HG02970 (cell line): ENCODE measurements at regions not wholly inside any gene's neighbourhood (a gene's known extent, or its start where the extent isn't known, plus 50 kb on each side); places are given as distances from the start of the nearest gene placed in this dataset.
"Not testable (repeated sequence)": the region's sequence is repeated elsewhere in the genome, so short reads cannot be mapped to it uniquely, and the experiment has no call there.

Source experiments
- ATAC-seq: cut with Tn5 transposase; IDR thresholded peaks from one replicate; pipeline ENCODE4 v1.9.1; 2021; ENCODE audit warnings: mild to moderate bottlenecking, moderate library complexity, moderate number of reproducible peaks; ENCODE audit not compliant: unreplicated experiment, low FRiP score

DNA sequence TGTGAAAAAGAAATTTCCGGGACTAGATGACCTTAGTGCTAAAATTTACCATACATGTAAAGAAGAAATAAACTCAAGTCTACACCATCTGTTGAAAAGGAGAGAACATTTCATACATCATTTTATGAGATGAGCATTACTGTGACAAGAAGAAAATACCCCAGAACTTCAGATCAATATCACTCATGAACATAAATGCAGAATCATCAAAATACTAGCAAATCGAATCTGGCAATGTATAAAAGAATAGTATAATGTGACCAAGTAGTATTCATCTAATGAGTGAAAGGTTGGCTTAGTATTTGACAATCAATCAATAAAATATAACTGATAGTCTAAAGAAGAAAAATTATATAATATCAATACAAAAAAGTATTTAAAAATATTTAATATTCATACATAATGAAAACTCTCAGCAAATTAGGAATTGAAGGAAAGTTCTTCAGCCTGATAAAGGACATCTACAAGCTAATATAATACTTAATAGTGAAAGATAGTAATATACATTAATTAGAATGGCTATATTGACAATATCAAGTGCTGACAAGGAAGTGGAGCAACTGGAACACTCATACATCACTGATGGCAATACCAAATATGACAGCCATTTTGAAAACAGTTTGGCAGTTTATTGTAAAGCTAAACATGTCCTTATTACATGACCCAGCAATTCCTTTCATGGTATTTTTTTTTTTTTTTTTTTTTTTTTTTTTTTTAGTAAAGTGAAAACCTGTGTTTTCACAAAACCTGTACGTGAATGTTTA, 231.4 kb upstream of the ZEB2 start:
- ATAC-seq, result no peak

DNA sequence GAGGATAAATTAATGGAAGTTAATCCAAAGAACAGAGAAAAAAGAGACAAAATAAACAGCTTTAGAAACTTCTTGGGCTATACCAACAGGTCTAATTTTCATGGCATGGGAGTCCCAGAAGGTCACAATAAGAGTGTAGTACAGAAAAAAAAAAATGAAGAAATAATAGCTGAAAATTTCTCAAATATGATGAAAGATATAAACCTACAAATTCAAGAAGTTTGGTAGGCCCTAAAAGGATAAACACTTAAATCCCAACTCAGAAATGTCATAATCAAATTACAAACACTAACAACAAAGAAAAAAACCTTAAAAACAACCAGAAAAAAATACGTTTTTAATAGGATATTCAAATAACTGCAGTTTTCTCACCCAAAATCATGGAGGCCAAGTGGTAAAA, 229.3 kb upstream of the ZEB2 start:
- no peak for ATAC-seq

DNA sequence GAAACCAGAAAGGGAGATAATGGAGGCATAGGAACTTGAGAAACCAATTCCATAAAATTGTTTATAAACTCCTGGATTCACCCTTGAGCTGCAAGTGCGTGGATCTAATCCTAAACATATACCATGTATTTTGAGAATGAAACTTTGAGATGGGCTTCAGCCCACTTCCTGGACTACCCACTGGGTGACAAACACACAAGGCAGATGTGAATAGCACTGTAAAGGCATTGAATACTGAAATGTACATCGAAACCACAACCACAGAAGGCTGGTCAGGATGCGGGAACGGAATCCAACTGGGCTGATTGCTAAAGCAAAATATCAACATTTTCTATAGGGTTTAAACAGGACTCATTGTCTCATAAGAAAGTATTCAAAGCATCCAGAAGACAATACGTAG, 228.5 kb upstream of the ZEB2 start:
- no peak for ATAC-seq

DNA sequence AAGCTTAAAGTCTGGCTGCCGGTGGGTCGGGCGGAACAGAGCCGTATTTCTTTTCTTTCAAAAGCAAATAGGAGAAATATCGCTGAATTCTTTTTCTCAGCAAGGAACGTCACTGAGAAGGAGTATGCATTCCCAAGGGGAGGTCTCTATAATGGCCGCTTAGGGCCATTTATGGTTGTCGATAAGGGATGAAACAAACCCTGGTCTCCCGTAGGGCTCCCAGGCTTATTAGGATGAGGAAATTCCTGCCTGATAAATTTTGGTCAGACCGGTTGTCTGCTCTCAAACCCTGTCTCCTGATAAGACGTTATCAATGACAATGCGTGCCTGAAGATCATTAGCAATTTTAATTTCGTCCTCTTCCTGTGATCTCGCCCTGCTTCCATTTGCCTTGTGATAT, 227.7 kb upstream of the ZEB2 start:
- no peak for ATAC-seq

DNA sequence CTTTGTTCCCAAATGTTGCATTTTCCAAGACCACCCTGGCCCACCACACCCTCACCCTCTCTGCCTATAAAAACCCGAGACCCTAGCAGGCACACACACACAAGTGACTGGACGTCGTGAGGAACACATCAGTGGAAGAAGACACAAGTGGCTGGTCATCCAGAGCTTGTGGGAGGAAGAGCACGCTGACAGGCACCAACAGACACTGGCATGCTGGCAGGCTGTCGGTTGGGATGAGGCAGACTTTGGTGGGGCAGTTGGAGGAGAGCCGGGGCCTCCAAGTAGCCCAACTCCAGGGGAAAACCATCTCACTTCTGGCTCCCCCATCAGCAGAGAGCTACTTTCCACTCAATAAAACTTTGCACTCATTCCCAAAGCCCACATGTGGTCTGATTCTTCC, 225.5 kb upstream of the ZEB2 start:
- no peak for ATAC-seq

DNA sequence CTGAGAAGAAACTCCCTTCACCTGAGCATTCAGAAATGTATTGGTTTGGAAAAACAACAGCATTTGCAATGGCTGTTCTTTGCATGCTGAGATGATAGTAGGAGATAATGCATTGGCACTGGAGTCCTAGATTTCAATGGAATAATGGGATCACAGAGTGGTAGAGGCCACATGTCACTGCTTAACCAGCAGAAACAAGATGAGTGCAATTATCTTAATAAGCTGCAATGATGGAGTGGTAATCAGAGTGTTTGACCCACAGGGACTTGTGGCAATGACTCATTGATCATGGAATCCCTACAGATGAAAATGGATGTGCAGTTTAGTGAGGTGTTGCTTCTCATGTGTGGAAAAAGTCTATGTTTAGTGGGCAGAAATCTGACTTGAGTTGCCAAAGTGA, 218.8 kb upstream of the ZEB2 start:
- ATAC-seq, result no peak

DNA sequence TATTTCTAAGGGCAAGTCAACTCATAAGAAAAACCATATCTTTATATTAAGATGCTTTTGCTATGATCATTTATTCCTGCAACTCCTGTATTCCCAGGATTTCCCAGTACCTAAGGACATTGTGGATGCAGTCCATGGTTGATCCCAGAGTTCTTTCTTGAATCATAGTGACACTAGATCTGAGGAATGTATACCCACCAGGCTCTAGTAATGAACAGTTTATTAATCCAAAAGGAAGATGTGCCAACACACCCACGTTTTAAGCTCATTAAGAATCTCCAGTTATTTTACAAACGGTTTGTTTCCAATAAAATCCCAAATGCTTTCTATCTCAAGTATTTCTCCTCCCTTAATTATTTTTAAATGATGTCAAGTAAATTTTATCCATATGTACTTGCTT, 210.8 kb upstream of the ZEB2 start:
- no peak for ATAC-seq

DNA sequence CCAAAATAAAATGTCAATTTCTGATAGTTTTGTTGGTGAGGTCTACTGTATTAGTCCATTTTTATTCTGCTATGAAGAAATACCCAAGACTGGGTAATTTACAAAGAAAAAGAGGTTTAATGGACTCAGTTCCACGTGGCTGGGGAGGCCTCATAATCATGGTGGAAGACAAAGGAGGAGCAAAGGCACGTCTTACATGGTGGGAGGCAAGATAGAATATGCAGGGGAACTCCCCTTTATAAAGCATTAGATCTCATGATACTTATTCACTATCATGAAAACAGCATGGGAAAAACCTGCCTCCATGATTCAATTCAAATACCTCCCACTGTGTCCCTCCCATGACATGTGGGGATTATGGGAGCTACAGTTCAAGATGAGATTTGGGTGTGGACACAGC, 204.5 kb upstream of the ZEB2 start:
- ATAC-seq, result not testable (repeated sequence)

DNA sequence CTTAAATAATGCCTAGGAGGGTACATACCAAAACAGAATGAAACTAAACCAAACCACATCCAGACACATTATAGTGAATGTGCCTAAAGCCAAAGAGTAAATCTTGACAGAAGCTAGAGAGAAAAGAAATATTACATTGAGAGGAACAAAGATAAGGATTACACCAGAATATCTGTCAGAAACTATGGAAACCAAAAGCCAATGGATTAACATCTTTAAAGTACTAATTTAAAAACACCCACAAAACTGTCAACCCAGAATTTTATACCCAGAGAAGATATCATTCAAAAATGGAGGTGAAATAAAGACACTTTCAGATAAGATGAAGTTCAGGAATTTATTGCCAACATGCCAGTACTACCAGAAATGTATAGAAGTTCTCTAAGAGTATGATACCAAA, 198.5 kb upstream of the ZEB2 start:
- ATAC-seq, result no peak

DNA sequence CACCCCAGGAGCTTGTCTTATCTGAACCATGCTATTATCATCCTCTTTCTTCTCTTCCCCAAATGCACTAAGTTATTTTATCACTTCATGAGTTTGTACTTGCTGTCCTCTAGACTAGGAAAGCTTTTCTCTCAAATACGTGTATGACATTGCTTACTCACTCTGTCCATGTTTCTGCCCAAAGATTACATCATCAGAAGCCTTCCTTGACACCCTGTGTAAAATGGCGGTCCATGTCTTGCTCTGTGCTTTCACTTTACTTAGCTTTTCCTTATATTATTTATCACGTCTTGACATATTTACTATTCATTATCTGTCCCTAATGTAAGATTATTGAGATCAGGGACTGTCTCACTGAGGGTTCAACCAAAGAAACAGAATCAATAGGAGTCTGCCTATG, 196.1 kb upstream of the ZEB2 start:
- ATAC-seq, result no peak

DNA sequence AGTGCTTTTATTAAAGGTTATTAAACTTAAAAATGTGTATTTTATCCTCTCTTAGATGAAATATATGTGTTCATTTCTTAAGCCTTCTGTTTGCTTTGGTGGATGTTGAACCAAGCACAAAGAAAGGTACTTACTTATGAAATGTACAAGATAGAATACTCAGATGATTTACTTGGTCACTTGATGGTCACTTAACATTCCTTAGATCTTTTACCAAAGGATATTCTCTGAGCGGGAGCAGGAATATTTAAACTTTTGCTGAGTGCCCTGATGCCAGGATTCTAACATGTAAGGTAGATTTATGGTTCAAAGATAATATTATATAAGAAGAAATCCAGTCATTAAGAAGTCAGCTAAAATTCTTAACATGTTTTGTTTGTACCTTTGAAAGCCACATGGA, 193.5 kb upstream of the ZEB2 start:
- no peak for ATAC-seq

DNA sequence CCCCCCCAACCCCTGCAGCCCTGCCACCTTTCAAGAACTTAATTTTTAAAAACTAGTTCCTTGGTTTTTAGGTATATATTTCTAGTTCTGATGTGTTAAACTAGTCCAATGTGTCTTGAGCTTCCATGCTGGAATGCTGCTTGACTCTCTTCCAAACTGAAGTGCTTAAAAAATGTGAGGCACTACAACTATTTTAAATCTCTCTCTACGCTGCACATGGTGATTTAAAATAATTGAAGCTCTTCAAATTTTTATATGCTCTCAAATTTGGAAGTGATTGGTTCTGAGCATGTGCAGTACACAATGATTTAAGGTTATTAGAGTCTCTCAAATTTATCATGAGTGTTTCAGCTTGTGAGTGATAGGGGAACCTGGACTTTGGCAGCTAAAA, 192.6 kb upstream of the ZEB2 start:
- no peak for ATAC-seq

DNA sequence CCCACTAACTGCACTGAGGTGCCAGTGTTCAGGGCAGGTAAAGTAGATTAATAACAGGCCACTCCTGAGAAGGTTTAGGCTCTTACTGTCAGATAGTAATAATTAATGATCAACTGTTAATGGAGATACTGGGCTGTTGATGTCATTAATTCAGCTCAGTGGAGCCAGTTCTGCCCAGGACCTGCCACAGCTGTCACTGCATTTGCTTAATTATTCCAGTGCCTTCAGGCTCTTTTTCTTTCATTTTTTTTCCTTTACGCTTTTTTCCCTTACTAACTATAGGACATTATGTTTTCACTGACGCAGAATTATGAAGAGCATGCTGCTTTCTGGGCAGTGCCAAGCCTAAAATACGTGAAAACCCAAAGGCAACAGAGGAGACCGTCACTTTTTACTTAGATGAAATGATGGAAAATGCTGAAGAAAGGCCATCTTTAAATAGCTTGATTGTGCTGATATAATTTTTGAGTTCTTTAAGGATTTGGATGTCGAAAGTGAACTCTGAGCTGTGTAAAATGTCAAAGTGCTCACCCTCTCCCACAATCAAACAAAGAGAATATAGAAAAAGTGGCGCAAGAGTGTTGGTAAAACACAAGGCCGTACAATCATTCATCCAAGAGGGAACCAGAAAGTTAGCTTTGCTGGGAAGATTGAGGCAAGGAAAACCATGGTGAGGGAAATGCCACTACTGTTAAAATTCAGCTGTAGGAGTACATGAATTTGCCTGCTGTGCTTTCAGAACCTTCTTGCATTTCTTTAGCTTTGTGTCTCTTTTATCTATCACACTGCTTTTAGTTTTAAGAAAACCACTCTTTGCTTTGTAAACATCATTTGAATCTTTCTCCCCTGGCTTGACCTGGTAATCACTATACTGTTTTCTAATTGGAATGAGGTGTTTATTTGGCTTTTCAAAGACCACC, 192.0 kb upstream of the ZEB2 start:
- ATAC-seq, result no peak

DNA sequence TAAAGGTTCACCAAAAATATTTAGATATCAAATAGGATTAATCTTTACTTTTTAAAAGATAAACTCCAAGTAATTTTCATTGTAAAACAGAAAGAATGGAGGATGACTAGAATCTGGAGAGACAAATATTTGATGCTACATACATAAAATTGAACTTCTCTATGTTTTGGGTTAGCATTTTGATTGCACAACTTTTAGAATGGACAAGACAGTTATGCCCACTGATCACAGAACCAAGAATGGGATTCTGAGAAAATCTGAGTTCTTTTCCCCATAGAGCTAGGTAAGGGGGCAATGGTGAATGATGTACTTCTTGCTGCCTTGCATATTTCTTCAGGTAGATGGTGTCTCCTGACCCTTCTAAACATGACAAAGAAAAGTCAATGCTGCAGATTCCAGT, 191.2 kb upstream of the ZEB2 start:
- no peak for ATAC-seq

DNA sequence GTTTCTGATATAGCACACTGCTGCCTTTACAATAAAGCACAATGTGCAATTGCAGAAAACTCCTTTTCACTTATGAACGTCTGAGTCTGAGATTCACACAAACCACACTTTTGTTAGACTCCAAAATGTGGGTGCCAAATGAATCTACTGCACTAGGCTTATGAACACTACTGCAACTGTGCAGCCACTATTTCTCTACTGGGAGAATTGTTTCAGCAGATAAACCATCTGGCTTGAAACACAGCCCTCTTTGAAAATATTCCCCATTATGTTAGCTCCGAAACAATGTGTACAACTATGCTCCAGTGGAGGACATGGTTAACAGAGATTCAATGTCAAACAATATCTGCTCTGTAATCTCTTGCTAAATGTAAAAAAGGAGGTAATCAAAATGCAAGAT, 188.7 kb upstream of the ZEB2 start:
- no peak for ATAC-seq

DNA sequence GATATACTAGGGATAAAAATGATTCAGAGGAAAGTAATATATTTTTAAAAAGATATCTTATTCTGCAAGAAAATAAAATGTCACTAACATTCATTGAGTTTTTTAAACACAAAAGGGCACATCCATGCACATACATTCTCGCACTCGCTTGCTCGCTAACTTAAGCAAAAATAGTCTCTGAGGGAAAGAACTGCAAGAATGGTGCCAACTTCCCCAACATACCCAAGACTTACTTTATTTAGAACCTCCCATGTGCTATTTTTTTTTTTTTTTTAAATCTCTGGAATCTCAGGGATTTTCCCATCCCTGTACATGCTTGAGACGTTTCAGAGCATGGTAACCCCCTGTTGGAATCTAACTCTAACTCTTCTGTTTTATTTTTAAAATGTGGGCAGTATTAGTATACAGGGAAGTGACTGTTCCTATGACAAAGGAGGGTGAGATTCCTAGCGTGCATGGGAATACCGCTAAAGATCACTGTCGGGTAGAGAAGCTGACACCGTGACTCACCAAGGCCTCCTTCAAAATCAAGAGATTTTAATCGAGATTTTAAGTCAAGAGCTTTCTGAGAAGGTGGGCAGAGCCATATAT, 187.9 kb upstream of the ZEB2 start:
- no peak for ATAC-seq

DNA sequence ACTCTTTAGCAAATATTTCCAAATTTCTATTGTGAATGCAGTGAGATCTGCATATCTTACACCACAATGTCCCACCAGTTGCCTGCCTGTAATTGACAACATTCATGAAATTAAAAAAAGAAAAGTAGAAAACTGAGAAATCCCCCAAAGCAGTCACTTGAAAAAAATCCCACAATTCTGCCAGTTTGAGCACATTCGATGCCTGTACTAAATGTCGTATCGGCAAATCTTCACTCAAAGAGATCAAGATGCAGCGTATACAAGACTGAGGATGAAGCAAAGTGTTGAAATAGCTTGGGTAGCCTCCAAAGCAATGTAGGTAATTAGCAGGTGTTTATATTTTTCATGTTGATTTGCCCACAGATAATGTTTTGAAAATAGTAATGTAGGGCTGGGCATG, 186.7 kb upstream of the ZEB2 start:
- no peak for ATAC-seq

DNA sequence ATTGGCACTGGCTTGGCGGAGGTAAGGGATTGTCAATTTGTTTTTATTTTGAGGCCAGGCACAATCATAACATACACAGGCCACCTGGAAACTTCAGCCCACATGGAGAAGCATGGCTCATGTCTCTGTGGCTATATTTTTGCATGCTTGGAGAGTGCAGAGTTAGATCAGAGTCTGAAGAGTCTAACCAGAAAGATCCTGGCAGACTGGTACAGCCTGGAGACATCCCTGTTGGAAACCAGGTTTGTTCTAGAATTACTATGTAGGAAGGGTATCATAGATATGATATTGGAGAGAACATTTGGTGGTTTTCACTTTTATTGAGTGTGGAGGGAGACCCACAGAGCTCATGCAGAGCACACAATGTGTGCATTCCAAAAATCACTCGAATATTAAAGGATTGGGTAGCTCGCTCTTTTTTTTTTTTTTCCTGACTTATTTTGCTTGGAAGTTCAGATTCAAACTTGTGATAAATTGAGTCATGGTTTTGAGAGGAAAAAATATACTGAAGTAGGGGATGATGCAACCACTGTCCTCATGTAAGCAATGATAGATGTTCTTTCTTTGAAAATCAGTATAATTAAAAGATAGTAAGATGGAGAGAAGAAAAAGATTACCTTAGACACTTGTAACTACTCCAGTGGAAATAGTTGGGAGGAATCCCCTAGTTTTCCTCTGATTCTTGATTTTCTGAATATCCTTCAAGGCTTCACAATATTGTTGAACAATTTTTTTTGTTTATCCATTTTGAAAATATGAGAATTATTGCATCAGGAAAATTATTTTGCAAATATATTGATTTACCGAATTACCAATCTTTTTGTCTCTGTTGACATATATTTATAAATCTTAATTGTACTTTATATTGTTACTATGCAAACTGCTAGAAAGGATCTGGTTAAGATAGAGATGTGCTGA, 185.7 kb upstream of the ZEB2 start:
- no peak for ATAC-seq

DNA sequence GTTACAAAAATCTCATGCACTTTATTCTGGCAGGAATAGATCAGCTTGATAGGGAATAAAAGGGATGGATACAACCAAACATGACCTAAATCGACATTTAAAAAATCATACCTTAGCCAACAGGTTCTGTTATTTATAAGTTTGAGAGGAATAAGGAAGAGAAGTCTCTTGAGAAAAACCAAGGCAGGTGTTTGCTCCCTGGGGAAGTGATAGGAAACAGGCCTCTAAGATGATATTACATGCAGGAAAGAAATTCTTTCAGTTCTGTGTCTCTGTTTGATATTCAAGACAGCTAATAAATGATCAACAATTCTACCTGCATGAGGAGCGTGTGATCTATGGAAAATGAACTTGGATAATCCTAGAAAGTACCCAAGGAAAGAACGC, 184.8 kb upstream of the ZEB2 start:
- ATAC-seq, result no peak

DNA sequence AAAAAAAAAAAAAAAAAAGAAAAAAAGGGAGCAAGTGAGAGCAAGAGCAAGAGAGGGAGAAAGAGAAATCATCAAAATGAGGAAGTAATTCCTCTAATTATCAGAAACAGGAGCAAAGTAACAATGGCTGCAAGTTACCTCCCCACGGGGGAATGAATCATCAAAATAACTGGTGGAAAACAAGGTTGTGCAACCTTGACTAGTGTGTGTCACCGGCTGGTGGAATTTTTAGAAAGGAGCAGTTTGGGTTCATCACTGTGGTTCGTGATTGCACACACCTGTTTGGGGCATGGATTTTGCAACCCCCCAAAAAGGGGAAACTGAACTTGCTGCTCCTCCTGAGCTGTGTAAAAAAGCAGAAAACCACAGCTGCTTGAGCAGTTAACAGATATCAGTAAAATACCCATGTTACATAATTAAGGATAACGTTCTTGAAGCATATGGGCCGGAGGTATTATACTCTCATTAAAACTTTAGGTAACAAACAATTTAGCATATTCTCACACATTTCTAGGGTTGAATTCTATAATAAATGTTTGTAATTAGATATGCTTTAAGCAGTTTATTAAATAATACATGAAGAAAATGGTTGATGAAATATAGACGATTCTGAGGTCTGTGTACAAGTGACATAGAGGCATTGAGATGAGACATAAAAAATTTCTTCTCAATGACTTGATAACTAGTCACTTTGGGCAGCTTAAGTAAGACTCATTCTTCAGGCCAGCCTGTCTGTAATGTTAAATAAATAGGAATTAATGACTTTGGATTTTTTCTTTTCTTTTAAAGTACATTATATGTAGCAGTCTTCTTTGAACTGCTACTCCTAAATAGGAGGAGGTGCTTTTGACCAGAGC, 184.2 kb upstream of the ZEB2 start:
- ATAC-seq, result no peak
